Motor neuron (in vitro differentiated cells): ENCODE measurements at regions not wholly inside any gene's neighbourhood (a gene's known extent, or its start where the extent isn't known, plus 50 kb on each side); places are given as distances from the start of the nearest gene placed in this dataset.
"Not testable (repeated sequence)": the region's sequence is repeated elsewhere in the genome, so short reads cannot be mapped to it uniquely, and the experiment has no call there.

ENCODE experiments used
- ATAC-seq, 8 experiments: fragments of 200-7000 bp; cut with Tn5 transposase; replicated peaks in 6 of 8; 2 replicates each; pipeline ENCODE4 v1.8.0; 2021; ENCODE audit warnings: mild to moderate bottlenecking in 8 of 8, moderate library complexity in 8 of 8
- H3K27ac ChIP-seq, 2 donors: fragments of 250-450 bp; sonication (Bioruptor Pico); 2 replicates each; pipeline ENCODE4 v1.9.0; 2021; ENCODE audit warnings: antibody characterized with exemption in 2 of 2, mild to moderate bottlenecking in 2 of 2, moderate library complexity in 1 of 2
- H3K4me1 ChIP-seq, 2 donors: fragments of 250-450 bp; sonication (Bioruptor Pico); replicated peaks in 1 of 2; 2 replicates each; pipeline ENCODE4 v1.6.1; 2021; ENCODE audit warnings: antibody characterized with exemption in 2 of 2, mild to moderate bottlenecking in 2 of 2, moderate library complexity in 1 of 2
- H3K4me3 ChIP-seq, 5 donors: fragments of 250-450 bp; sonication (Bioruptor Pico); 2 replicates each; pipeline ENCODE4 v1.9.0; 2021; ENCODE audit warnings: antibody characterized with exemption in 5 of 5, mild to moderate bottlenecking in 5 of 5, moderate library complexity in 4 of 5
- WGBS, 10 experiments: fragments of 450-650 bp; shearing (Covaris generic); methylation state at CpG; one replicate each; pipeline ENCODE4 v1.0.0; 2022; 5-methylcytosine and 5-hydroxymethylcytosine counted together
- in situ Hi-C, 9 experiments: fragments of 400-800 bp; cut with MboI; loops; one replicate each; pipeline ENCODE4 v1.15.0; 2021; ENCODE audit warnings: low sequenced_read_pairs in 9 of 9, low pct_unique_long_range_greater_than_20kb in 2 of 9; ENCODE audit not compliant: unreplicated experiment in 9 of 9

GRCh38 chr11:37313266-37313665, 715.2 kb upstream of the RAG2 start:
- no peak overlapping the region for H3K27ac ChIP-seq
- in situ Hi-C loops = no loop called here
- 0 to 100% (median 70%) methylated on average over 1 to 2 of the region's 2 CpGs for WGBS, 10 experiments
- H3K4me3 ChIP-seq = no peak overlapping the region
- H3K4me1 ChIP-seq = no peaks in the 10 kb centered on the region
- no peak for ATAC-seq

- 0 to 86% (median 25%) methylated on average over 1 of the region's 1 CpG; no CpG with 5 or more reads in 6 of the 10 experiments for WGBS, 10 experiments
- H3K4me1 ChIP-seq = no peaks in the 10 kb centered on the region
- H3K4me3 ChIP-seq = no peak overlapping the region
- no peak for ATAC-seq
- no peak overlapping the region for H3K27ac ChIP-seq
- in situ Hi-C loops = no loop called here
Measured at GRCh38 chr11:37306563-37306962, 708.5 kb upstream of the RAG2 start.

GRCh38 chr11:37301405-37301804, 703.4 kb upstream of the RAG2 start:
- H3K4me3 ChIP-seq, H3K4me1 ChIP-seq, ATAC-seq, in situ Hi-C loops, H3K27ac ChIP-seq: not testable (repeated sequence)
- 0 to 89% (median 67%) methylated on average over 1 to 5 of the region's 5 CpGs for WGBS, 10 experiments

- in situ Hi-C loops = no loop called here
- H3K27ac ChIP-seq = no peak overlapping the region
- no peak overlapping the region for H3K4me3 ChIP-seq
- no peaks in the 10 kb centered on the region for H3K4me1 ChIP-seq
- no peak for ATAC-seq
- WGBS, 10 experiments = 0 to 100% (median 0%) methylated on average over 1 to 2 of the region's 2 CpGs; no CpG with 5 or more reads in 3 of the 10 experiments
Measured at GRCh38 chr11:37298173-37298572, 700.1 kb upstream of the RAG2 start.

- Histone ChIP-seq H3K27ac (no peak overlapping the region), H3K4me3 (no peak overlapping the region)
- 0 to 100% (median 13%) methylated on average over 1 to 2 of the region's 3 CpGs; no CpG with 5 or more reads in 2 of the 10 experiments for WGBS, 10 experiments
Measured at GRCh38 chr11:37286890-37287289, 688.9 kb upstream of the RAG2 start.

GRCh38 chr11:37282367-37282766, 684.3 kb upstream of the RAG2 start:
- H3K4me1 ChIP-seq = no peaks in the 10 kb centered on the region
- in situ Hi-C loops = no loop called here
- H3K4me3 ChIP-seq = no peak overlapping the region
- H3K27ac ChIP-seq = no peak overlapping the region
- ATAC-seq = no peak

More at GRCh38 chr11:37286890-37287289, 688.9 kb upstream of the RAG2 start:
- no peak for ATAC-seq
- in situ Hi-C loops = no loop called here
- no peaks in the 10 kb centered on the region for H3K4me1 ChIP-seq

GRCh38 chr11:37280200-37280599, 682.2 kb upstream of the RAG2 start:
- ATAC-seq = no peak
- no peak overlapping the region for H3K27ac ChIP-seq
- 0 to 100% (median 93%) methylated on average over 1 to 2 of the region's 2 CpGs; no CpG with 5 or more reads in 4 of the 10 experiments for WGBS, 10 experiments
- H3K4me3 ChIP-seq = no peak overlapping the region
- in situ Hi-C loops = no loop called here
- no peaks in the 10 kb centered on the region for H3K4me1 ChIP-seq

GRCh38 chr11:37277896-37278465, 679.9 kb upstream of the RAG2 start:
- in situ Hi-C loops = no loop called here
- ATAC-seq = no peak
- WGBS, 10 experiments = 34 to 100% (median 75%) methylated on average over 2 to 3 of the region's 3 CpGs; no CpG with 5 or more reads in 3 of the 10 experiments

GRCh38 chr11:37264783-37265182, 666.7 kb upstream of the RAG2 start:
- Histone ChIP-seq H3K4me1 (no peaks in the 10 kb centered on the region), H3K4me3 (no peak overlapping the region), H3K27ac (no peak overlapping the region)
- in situ Hi-C loops = no loop called here
- 8 to 94% (median 36%) methylated on average over 2 to 4 of the region's 4 CpGs; no CpG with 5 or more reads in 2 of the 10 experiments for WGBS, 10 experiments
- ATAC-seq = no peak

More at GRCh38 chr11:37277896-37278465, 679.9 kb upstream of the RAG2 start:
- Histone ChIP-seq H3K27ac (no peak overlapping the region), H3K4me1 (no peaks in the 10 kb centered on the region), H3K4me3 (no peak overlapping the region)

- H3K4me1 ChIP-seq = no peaks in the 10 kb centered on the region
- no peak overlapping the region for H3K27ac ChIP-seq
- no peak overlapping the region for H3K4me3 ChIP-seq
- no peak for ATAC-seq
- in situ Hi-C loops = no loop called here
- 0 to 100% (median 67%) methylated on average over 1 of the region's 1 CpG; no CpG with 5 or more reads in 1 of the 10 experiments for WGBS, 10 experiments
Measured at GRCh38 chr11:37264060-37264459, 666.0 kb upstream of the RAG2 start.

GRCh38 chr11:37263467-37263866, 665.4 kb upstream of the RAG2 start:
- H3K4me1 ChIP-seq, H3K27ac ChIP-seq, H3K4me3 ChIP-seq, ATAC-seq, in situ Hi-C loops: not testable (repeated sequence)
- WGBS, 10 experiments = 5 to 80% (median 60%) methylated on average over 2 to 9 of the region's 9 CpGs; no CpG with 5 or more reads in 1 of the 10 experiments

GRCh38 chr11:37259734-37260133, 661.7 kb upstream of the RAG2 start:
- ATAC-seq = no peak
- no peak overlapping the region for H3K4me3 ChIP-seq
- in situ Hi-C loops = no loop called here
- WGBS, 10 experiments = 0 to 71% (median 55%) methylated on average over 2 to 3 of the region's 3 CpGs
- H3K27ac ChIP-seq = no peak overlapping the region
- H3K4me1 ChIP-seq = no peaks in the 10 kb centered on the region

GRCh38 chr11:37248145-37248544, 650.1 kb upstream of the RAG2 start:
- Histone ChIP-seq H3K27ac (no peak overlapping the region), H3K4me1 (no peaks in the 10 kb centered on the region), H3K4me3 (no peak overlapping the region)
- in situ Hi-C loops = no loop called here
- 0 to 100% (median 43%) methylated on average over 1 to 2 of the region's 2 CpGs; no CpG with 5 or more reads in 1 of the 10 experiments for WGBS, 10 experiments
- no peak for ATAC-seq

GRCh38 chr11:37246092-37246491, 648.1 kb upstream of the RAG2 start:
- ATAC-seq, H3K4me3 ChIP-seq, H3K27ac ChIP-seq, in situ Hi-C loops, H3K4me1 ChIP-seq: not testable (repeated sequence)
- WGBS, 10 experiments = 100% methylated on average over 1 of the region's 15 CpGs; no CpG with 5 or more reads in 9 of the 10 experiments
